ENCODE measurements at regions not wholly inside any gene's neighbourhood (a gene's known extent, or its start where the extent isn't known, plus 50 kb on each side); places are given as distances from the start of the nearest gene placed in this dataset.

- Histone ChIP-seq H3K36me3 (ENCODE audit: control insufficient read depth in 1 of 2, insufficient read depth in 2 of 2, low read length in 2 of 2) (no peaks in the 10 kb centered on the region), H3K27me3 (ENCODE audit: insufficient read depth, low read length) (no peaks in the 10 kb centered on the region), H3K9me3 (ENCODE audit: control insufficient read depth in 1 of 2, insufficient read depth in 1 of 2, low read depth in 1 of 2, low read length in 2 of 2) (no peaks in the 10 kb centered on the region), H3K79me2 (ENCODE audit: insufficient read depth, low read length) (no peaks in the 10 kb centered on the region), H3K9ac (ENCODE audit: low read length) (no peak overlapping the region), H2AFZ (ENCODE audit: low read depth, low read length, poor library complexity, severe bottlenecking) (no peak overlapping the region), H4K20me1 (ENCODE audit: insufficient read depth) (no peaks in the 10 kb centered on the region), H3K4me1 (ENCODE audit: control insufficient read depth in 1 of 2, insufficient read depth in 2 of 2, low read length in 2 of 2) (no peaks in the 10 kb centered on the region), H3K4me3 (replicated peaks in 1 of 2; ENCODE audit: low read depth in 1 of 2, low read length in 2 of 2) (no peak overlapping the region), H3K27ac (ENCODE audit: low read depth, low read length) (no peak overlapping the region), H3K4me2 (ENCODE audit: low read length) (no peak overlapping the region), H3K9me2 (ENCODE audit: insufficient read depth) (no peaks in the 10 kb centered on the region)
- ChIA-PET RAD21 (ENCODE audit: low non-redundant PET in 1 of 2, low total read pairs in 2 of 2, uncharacterized antibody in 2 of 2, unreplicated experiment in 2 of 2) (no interaction called here), CTCF (interaction anchor here (1.1 kb wide), 1 partner anchor 9 kb away, joined by 3 read pairs; no protein-coding TSS in a partner anchor), POLR2A (interaction anchor here (0.9 kb wide), 1 partner anchor 10 kb away, joined by 3 read pairs; no protein-coding TSS in a partner anchor)
- BruUV-seq (replicated peaks), result no TSS peak
- DNase-seq (ENCODE audit: low read depth, low spot score), result no peak
- TF ChIP-seq EZH2 (IDR thresholded peaks at IDR 0.05) (no peak), CBX3 (IDR thresholded peaks at IDR 0.05; ENCODE audit: low read depth) (no peak), ZFX (IDR thresholded peaks at IDR 0.05) (no peak), ZNF274 (IDR thresholded peaks at IDR 0.05; ENCODE audit: low read depth, low read length) (no peak)
- TF ChIP-seq, protein P1, sequence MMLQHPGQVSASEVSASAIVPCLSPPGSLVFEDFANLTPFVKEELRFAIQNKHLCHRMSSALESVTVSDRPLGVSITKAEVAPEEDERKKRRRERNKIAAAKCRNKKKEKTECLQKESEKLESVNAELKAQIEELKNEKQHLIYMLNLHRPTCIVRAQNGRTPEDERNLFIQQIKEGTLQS (IDR thresholded peaks at IDR 0.05), result no peak
- intact Hi-C loops (cut with micrococcal nuclease), result no loop called here
- no peak for ATAC-seq
Observed at GRCh38 chr2:144669196-144669987, 149.5 kb upstream of the ZEB2 start.

DNA sequence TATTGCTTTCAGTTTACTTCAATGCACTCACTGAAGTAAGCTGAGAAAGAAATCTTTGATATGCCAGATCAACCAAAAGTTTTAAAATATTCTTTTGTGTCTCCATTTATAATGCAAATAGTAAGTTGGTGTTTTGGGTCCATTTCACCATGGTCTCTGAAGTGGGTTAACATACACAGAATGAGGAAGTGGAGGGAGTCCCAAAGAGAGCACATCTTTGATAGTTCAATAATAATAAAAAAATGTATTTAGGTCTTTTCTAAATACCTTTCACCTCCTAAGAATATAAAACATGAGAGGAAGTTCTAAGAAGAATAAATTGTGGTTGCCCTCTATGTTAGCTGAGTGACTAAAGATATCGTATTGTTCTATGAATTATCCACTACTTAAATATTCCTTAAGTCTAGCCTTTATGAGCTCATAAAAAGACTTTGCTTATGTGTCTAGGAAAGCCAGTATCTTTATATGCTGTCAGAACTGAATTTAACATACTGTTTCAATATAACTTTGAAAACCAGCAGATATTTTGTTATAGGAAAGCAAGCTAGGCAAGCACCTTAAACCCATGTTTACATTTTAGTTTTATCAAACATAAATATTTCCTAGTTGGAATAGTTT is 148.7 kb upstream of the ZEB2 start:
- RAD21 ChIA-PET (ENCODE audit: low non-redundant PET in 1 of 2, low total read pairs in 2 of 2, uncharacterized antibody in 2 of 2, unreplicated experiment in 2 of 2), result no interaction called here
- H4K20me1 ChIP-seq (ENCODE audit: insufficient read depth), result no peaks in the 10 kb centered on the region
- H3K4me2 ChIP-seq (ENCODE audit: low read length), result no peak overlapping the region
- BruUV-seq (replicated peaks), result no TSS peak
- H3K27me3 ChIP-seq (ENCODE audit: insufficient read depth, low read length), result no peaks in the 10 kb centered on the region
- CTCF ChIA-PET, result interaction anchor here (1.1 kb wide), 1 partner anchor 10 kb away, joined by 3 read pairs; no protein-coding TSS in a partner anchor
- no peaks in the 10 kb centered on the region for H3K9me3 ChIP-seq (ENCODE audit: control insufficient read depth in 1 of 2, insufficient read depth in 1 of 2, low read depth in 1 of 2, low read length in 2 of 2)
- no peak overlapping the region for H3K4me3 ChIP-seq (replicated peaks in 1 of 2; ENCODE audit: low read depth in 1 of 2, low read length in 2 of 2)
- H3K9ac ChIP-seq (ENCODE audit: low read length), result no peak overlapping the region
- no peak overlapping the region for H3K27ac ChIP-seq (ENCODE audit: low read depth, low read length)
- TF ChIP-seq RAD21 (IDR thresholded peaks at IDR 0.05; ENCODE audit: low read depth), result no peak
- TF ChIP-seq EGR1 (IDR thresholded peaks at IDR 0.05; ENCODE audit: low read depth), result no peak
- TF ChIP-seq POLR2AphosphoS5 (IDR thresholded peaks at IDR 0.05; ENCODE audit: low read depth, low read length), result no peak
- TF ChIP-seq TCF7L2 (IDR thresholded peaks at IDR 0.05; ENCODE audit: borderline replicate concordance, extremely low read depth, insufficient read depth, insufficient read length), result no peak
- TF ChIP-seq, protein P1 (IDR thresholded peaks at IDR 0.05), result no peak
- TF ChIP-seq CEBPB (IDR thresholded peaks at IDR 0.05; ENCODE audit: low read depth), result no peak
- ATAC-seq (no peak), DNase-seq (ENCODE audit: low read depth, low spot score) (no peak)
- no peaks in the 10 kb centered on the region for H3K36me3 ChIP-seq (ENCODE audit: control insufficient read depth in 1 of 2, insufficient read depth in 2 of 2, low read length in 2 of 2)
- no peaks in the 10 kb centered on the region for H3K9me2 ChIP-seq (ENCODE audit: insufficient read depth)
- intact Hi-C loops (cut with micrococcal nuclease), result no loop called here
- H3K79me2 ChIP-seq (ENCODE audit: insufficient read depth, low read length), result no peaks in the 10 kb centered on the region
- no peak overlapping the region for H2AFZ ChIP-seq (ENCODE audit: low read depth, low read length, poor library complexity, severe bottlenecking)
- H3K4me1 ChIP-seq (ENCODE audit: control insufficient read depth in 1 of 2, insufficient read depth in 2 of 2, low read length in 2 of 2), result no peaks in the 10 kb centered on the region
- POLR2A ChIA-PET, result interaction anchor here (0.9 kb wide), 1 partner anchor 9 kb away, joined by 3 read pairs; no protein-coding TSS in a partner anchor
